Natural killer cell (primary cell): ENCODE measurements at regions not wholly inside any gene's neighbourhood (a gene's known extent, or its start where the extent isn't known, plus 50 kb on each side); places are given as distances from the start of the nearest gene placed in this dataset.

ENCODE experiments used
- ATAC-seq, 3 donors: fragments of 150-1000 bp in 2 of 3; fragments of 200-7000 bp in 1 of 3; cut with Tn5 transposase; 1 replicate in 1 of 3; 2 replicates in 2 of 3; pipeline ENCODE4 v1.10.0; 2021; ENCODE audit warnings: mild to moderate bottlenecking in 2 of 3, moderate library complexity in 2 of 3
- DNase-seq, 2 donors: peaks; one replicate each; pipeline versions ENCODE4 v3.0.0 to v3.0.0-alpha.2; 2013 to 2021; ENCODE audit warnings: mixed read lengths in 1 of 2
- H3K27ac ChIP-seq: one replicate; pipeline ENCODE4 v1.5.1; 2013; ENCODE audit warnings: mild to moderate bottlenecking, low read length
- H3K27me3 ChIP-seq: one replicate; pipeline ENCODE4 v1.6.1; 2013; ENCODE audit warnings: low read length; ENCODE audit not compliant: control insufficient read depth, insufficient read depth
- H3K36me3 ChIP-seq: one replicate; pipeline ENCODE4 v1.6.1; 2013; ENCODE audit warnings: low read length; ENCODE audit not compliant: control insufficient read depth, insufficient read depth
- H3K4me1 ChIP-seq: one replicate; pipeline ENCODE4 v1.6.1; 2013; ENCODE audit warnings: low read length; ENCODE audit not compliant: control insufficient read depth, insufficient read depth
- H3K4me3 ChIP-seq: one replicate; pipeline ENCODE4 v1.5.1; 2013; ENCODE audit warnings: low read length
- H3K9me3 ChIP-seq: one replicate; pipeline ENCODE4 v1.6.1; 2013; ENCODE audit warnings: low read length; ENCODE audit not compliant: control insufficient read depth, insufficient read depth
- H3K27ac Mint-ChIP-seq, 2 donors: one replicate each; pipeline ENCODE4 v1.8.0; 2022; ENCODE audit warnings: mild to moderate bottlenecking in 2 of 2, mixed read lengths in 2 of 2, moderate library complexity in 1 of 2
- H3K27me3 Mint-ChIP-seq, 2 donors: one replicate each; pipeline ENCODE4 v1.8.0; 2022; ENCODE audit warnings: low read depth in 2 of 2, mixed read lengths in 2 of 2
- H3K36me3 Mint-ChIP-seq: one replicate; pipeline ENCODE4 v1.8.0; 2022; ENCODE audit warnings: mixed read lengths
- H3K4me1 Mint-ChIP-seq, 2 donors: one replicate each; pipeline ENCODE4 v1.8.0; 2022; ENCODE audit warnings: mixed read lengths in 2 of 2
- H3K4me3 Mint-ChIP-seq: one replicate; pipeline ENCODE4 v1.8.0; 2022; ENCODE audit warnings: mild to moderate bottlenecking, moderate library complexity, mixed read lengths
- H3K9me3 Mint-ChIP-seq, 2 donors: one replicate each; pipeline ENCODE4 v1.8.0; 2022; ENCODE audit warnings: mixed read lengths in 2 of 2
- CTCF ChIP-seq: fragments of 200-600 bp; IDR thresholded peaks from one replicate; pipeline ENCODE4 v1.8.0; 2022; ENCODE audit warnings: antibody characterized with exemption
- WGBS: methylation state at CpG from one replicate; pipeline ENCODE4 v1.1.7; 2013; ENCODE audit warnings: missing lambda C conversion rate; ENCODE audit not compliant: insufficient coverage; 5-methylcytosine and 5-hydroxymethylcytosine counted together
- intact Hi-C: fragments of 100-400 bp; cut with micrococcal nuclease; formaldehyde crosslinking; loops from one replicate; pipeline ENCODE4 v1.14.2; 2022

GRCh38 chr18:76188097-76188496 is 306.9 kb downstream of the ZNF516 start:
- intact Hi-C loops = no loop called here
- H3K27ac ChIP-seq = no peak overlapping the region
- Mint-ChIP-seq H3K27ac (no peak overlapping the region), H3K4me1 (peaks cover 0 to 4% of the 10 kb centered on the region in 2 donors), H3K36me3 (no peaks in the 10 kb centered on the region), H3K27me3 (peaks cover 7 to 10% of the 10 kb centered on the region in 2 donors), H3K9me3 (peaks cover 0 to under 1% of the 10 kb centered on the region in 2 donors), H3K4me3 (no peak overlapping the region)
- H3K4me1 ChIP-seq = no peaks in the 10 kb centered on the region
- no peaks in the 10 kb centered on the region for H3K27me3 ChIP-seq
- H3K9me3 ChIP-seq = no peaks in the 10 kb centered on the region
- ATAC-seq = no peak
- WGBS = 20% methylated on average over 1 of the region's 1 CpG
- no peak overlapping the region for H3K4me3 ChIP-seq
- H3K36me3 ChIP-seq = no peaks in the 10 kb centered on the region
- no peak for DNase-seq
- no peak for TF ChIP-seq CTCF

GRCh38 chr18:76179257-76179656 is 315.8 kb downstream of the ZNF516 start:
- Histone ChIP-seq H3K9me3 (no peaks in the 10 kb centered on the region), H3K27me3 (no peaks in the 10 kb centered on the region), H3K36me3 (no peaks in the 10 kb centered on the region), H3K4me3 (no peak overlapping the region), H3K4me1 (no peaks in the 10 kb centered on the region), H3K27ac (no peak overlapping the region)
- H3K36me3 Mint-ChIP-seq = no peaks in the 10 kb centered on the region
- DNase-seq (no peak), ATAC-seq (no peak)
- H3K9me3 Mint-ChIP-seq = no peaks in the 10 kb centered on the region
- no peak overlapping the region for H3K4me3 Mint-ChIP-seq
- WGBS = 88% methylated on average over 2 of the region's 2 CpGs
- TF ChIP-seq CTCF = no peak
- no peak overlapping the region for H3K27ac Mint-ChIP-seq
- intact Hi-C loops = no loop called here
- H3K27me3 Mint-ChIP-seq = peaks cover 0 to 2% of the 10 kb centered on the region in 2 donors
- H3K4me1 Mint-ChIP-seq = no peaks in the 10 kb centered on the region

DNA sequence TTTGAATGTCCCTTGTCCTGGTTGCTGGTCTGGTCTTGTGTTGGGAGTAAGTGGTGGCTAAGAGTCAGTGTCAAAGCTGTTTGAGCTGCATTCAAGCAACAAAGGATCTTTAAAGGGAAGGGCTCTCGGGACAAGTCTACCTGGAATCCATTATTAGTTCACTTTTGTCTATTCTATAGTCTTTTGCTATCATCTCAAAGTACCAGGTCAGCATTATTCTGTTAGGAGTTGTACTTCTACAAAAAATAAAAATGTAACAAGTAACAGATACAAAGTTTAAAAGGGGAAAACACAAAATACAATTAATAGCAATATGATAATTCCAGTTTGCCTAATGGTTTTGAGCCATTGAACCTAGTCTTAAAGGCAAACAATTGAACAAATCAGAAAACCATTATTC is 317.9 kb downstream of the ZNF516 start:
- intact Hi-C loops = no loop called here

More for the DNA sequence above, 317.9 kb downstream of the ZNF516 start:
- H3K9me3 ChIP-seq = no peaks in the 10 kb centered on the region
- Mint-ChIP-seq H3K4me3 (no peak overlapping the region), H3K36me3 (no peaks in the 10 kb centered on the region), H3K27ac (peak overlapping the region in 1 of 2 donors; percentile 17), H3K9me3 (no peaks in the 10 kb centered on the region), H3K27me3 (peaks cover 5 to 7% of the 10 kb centered on the region in 2 donors), H3K4me1 (no peaks in the 10 kb centered on the region)
- no peaks in the 10 kb centered on the region for H3K4me1 ChIP-seq
- WGBS = 80% methylated on average over 1 of the region's 1 CpG
- H3K4me3 ChIP-seq = no peak overlapping the region
- no peak for TF ChIP-seq CTCF
- ATAC-seq (no peak), DNase-seq (no peak)
- H3K27ac ChIP-seq = no peak overlapping the region
- H3K36me3 ChIP-seq = no peaks in the 10 kb centered on the region
- no peaks in the 10 kb centered on the region for H3K27me3 ChIP-seq
